Duodenal mucosa (tissue), 2 donors: ENCODE measurements at regions not wholly inside any gene's neighbourhood (a gene's known extent, or its start where the extent isn't known, plus 50 kb on each side); places are given as distances from the start of the nearest gene placed in this dataset.

Experiments
- H3K27ac ChIP-seq: one replicate; pipeline ENCODE4 v1.7.0; 2013; ENCODE audit warnings: low read depth, low read length
- H3K27me3 ChIP-seq, 2 donors: one replicate each; pipeline ENCODE4 v1.7.0; 2013; ENCODE audit warnings: low read length in 2 of 2, control low read depth in 1 of 2; ENCODE audit not compliant: insufficient read depth in 2 of 2, control insufficient read depth in 1 of 2
- H3K36me3 ChIP-seq, 2 donors: one replicate each; pipeline ENCODE4 v1.7.0; 2013; ENCODE audit warnings: low read length in 2 of 2, control low read depth in 1 of 2; ENCODE audit not compliant: insufficient read depth in 2 of 2, control insufficient read depth in 1 of 2
- H3K4me1 ChIP-seq, 2 donors: one replicate each; pipeline ENCODE4 v1.7.0; 2013; ENCODE audit warnings: low read length in 2 of 2, control low read depth in 1 of 2; ENCODE audit not compliant: insufficient read depth in 2 of 2, control insufficient read depth in 1 of 2
- H3K4me3 ChIP-seq, 2 donors: one replicate each; pipeline ENCODE4 v1.7.0; 2013; ENCODE audit warnings: low read length in 2 of 2, low read depth in 1 of 2
- H3K9ac ChIP-seq, 2 donors: one replicate each; pipeline ENCODE4 v1.7.0; 2013; ENCODE audit warnings: low read length in 2 of 2, low read depth in 1 of 2
- H3K9me3 ChIP-seq, 2 donors: one replicate each; pipeline ENCODE4 v1.7.0; 2013; ENCODE audit warnings: low read length in 2 of 2, control low read depth in 1 of 2; ENCODE audit not compliant: control insufficient read depth in 1 of 2

GRCh38 chr1:102628109-102628613 is 480.2 kb downstream of the COL11A1 start:
- Histone ChIP-seq H3K4me1 (no peaks in the 10 kb centered on the region), H3K36me3 (no peaks in the 10 kb centered on the region), H3K4me3 (peak overlapping the region in 1 of 2 donors; percentile 29), H3K9ac (no peak overlapping the region), H3K27me3 (no peaks in the 10 kb centered on the region), H3K27ac (no peak overlapping the region), H3K9me3 (peaks cover 0 to 3% of the 10 kb centered on the region in 2 donors)

- no peak overlapping the region for H3K27ac ChIP-seq
- H3K4me1 ChIP-seq, result no peaks in the 10 kb centered on the region
- peaks cover 0 to 3% of the 10 kb centered on the region in 2 donors for H3K9me3 ChIP-seq
- H3K27me3 ChIP-seq, result no peaks in the 10 kb centered on the region
- H3K36me3 ChIP-seq, result no peaks in the 10 kb centered on the region
- H3K4me3 ChIP-seq, result no peak overlapping the region
- no peak overlapping the region for H3K9ac ChIP-seq
Observed at GRCh38 chr1:102627145-102627544, 481.2 kb downstream of the COL11A1 start.

GRCh38 chr1:102615896-102616295 is 492.4 kb downstream of the COL11A1 start:
- no peak overlapping the region for H3K9ac ChIP-seq
- H3K27me3 ChIP-seq, result no peaks in the 10 kb centered on the region
- no peaks in the 10 kb centered on the region for H3K36me3 ChIP-seq
- no peak overlapping the region for H3K27ac ChIP-seq
- peaks cover 0 to 6% of the 10 kb centered on the region in 2 donors for H3K9me3 ChIP-seq
- H3K4me1 ChIP-seq, result no peaks in the 10 kb centered on the region
- H3K4me3 ChIP-seq, result no peak overlapping the region

- Histone ChIP-seq H3K9me3 (peaks cover 2 to 4% of the 10 kb centered on the region in 2 donors), H3K36me3 (no peaks in the 10 kb centered on the region), H3K27ac (no peak overlapping the region)
Observed at GRCh38 chr1:102595106-102595505, 513.2 kb downstream of the COL11A1 start.

GRCh38 chr1:102593276-102593675 is 515.0 kb downstream of the COL11A1 start:
- Histone ChIP-seq H3K9me3 (peaks cover 2 to 4% of the 10 kb centered on the region in 2 donors), H3K36me3 (no peaks in the 10 kb centered on the region), H3K9ac (no peak overlapping the region), H3K27me3 (no peaks in the 10 kb centered on the region), H3K4me3 (no peak overlapping the region), H3K27ac (no peak overlapping the region), H3K4me1 (no peaks in the 10 kb centered on the region)

More at GRCh38 chr1:102595106-102595505, 513.2 kb downstream of the COL11A1 start:
- no peaks in the 10 kb centered on the region for H3K27me3 ChIP-seq
- H3K4me1 ChIP-seq, result no peaks in the 10 kb centered on the region
- no peak overlapping the region for H3K9ac ChIP-seq
- H3K4me3 ChIP-seq, result no peak overlapping the region

GRCh38 chr1:102588536-102588935 is 519.8 kb downstream of the COL11A1 start:
- H3K27me3 ChIP-seq, result no peaks in the 10 kb centered on the region
- H3K9ac ChIP-seq, result no peak overlapping the region
- no peaks in the 10 kb centered on the region for H3K4me1 ChIP-seq

DNA sequence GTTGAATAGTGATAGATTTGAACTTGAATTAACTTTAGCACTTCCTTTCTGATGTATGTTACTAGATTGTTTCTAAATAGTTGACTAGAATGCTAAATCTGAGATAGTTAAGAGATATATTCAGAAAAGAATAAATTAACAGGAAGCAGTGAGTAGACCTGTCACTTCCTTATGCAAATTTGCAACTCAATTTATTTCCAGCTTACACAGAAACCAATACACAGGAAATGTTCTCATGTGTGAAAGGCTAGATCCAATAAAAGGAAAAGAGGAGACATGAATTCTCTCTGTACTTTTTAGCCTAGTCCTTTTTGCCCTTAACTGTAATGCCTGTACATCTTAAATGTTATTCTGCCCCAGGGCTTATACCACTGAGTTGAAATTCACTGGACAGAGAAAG is 522.3 kb downstream of the COL11A1 start:
- no peak overlapping the region for H3K9ac ChIP-seq
- H3K4me3 ChIP-seq, result no peak overlapping the region
- H3K9me3 ChIP-seq, result no peaks in the 10 kb centered on the region
- no peak overlapping the region for H3K27ac ChIP-seq
- no peaks in the 10 kb centered on the region for H3K36me3 ChIP-seq
- no peaks in the 10 kb centered on the region for H3K27me3 ChIP-seq
- H3K4me1 ChIP-seq, result no peaks in the 10 kb centered on the region

More at GRCh38 chr1:102588536-102588935, 519.8 kb downstream of the COL11A1 start:
- no peak overlapping the region for H3K27ac ChIP-seq
- H3K9me3 ChIP-seq, result peaks cover 0 to 2% of the 10 kb centered on the region in 2 donors
- no peak overlapping the region for H3K4me3 ChIP-seq
- H3K36me3 ChIP-seq, result no peaks in the 10 kb centered on the region

- no peaks in the 10 kb centered on the region for H3K9me3 ChIP-seq
- H3K27ac ChIP-seq, result no peak overlapping the region
- H3K9ac ChIP-seq, result no peak overlapping the region
- no peak overlapping the region for H3K4me3 ChIP-seq
- H3K36me3 ChIP-seq, result no peaks in the 10 kb centered on the region
- no peaks in the 10 kb centered on the region for H3K27me3 ChIP-seq
- H3K4me1 ChIP-seq, result no peaks in the 10 kb centered on the region
Observed at GRCh38 chr1:102580806-102581205, 527.5 kb downstream of the COL11A1 start.

DNA sequence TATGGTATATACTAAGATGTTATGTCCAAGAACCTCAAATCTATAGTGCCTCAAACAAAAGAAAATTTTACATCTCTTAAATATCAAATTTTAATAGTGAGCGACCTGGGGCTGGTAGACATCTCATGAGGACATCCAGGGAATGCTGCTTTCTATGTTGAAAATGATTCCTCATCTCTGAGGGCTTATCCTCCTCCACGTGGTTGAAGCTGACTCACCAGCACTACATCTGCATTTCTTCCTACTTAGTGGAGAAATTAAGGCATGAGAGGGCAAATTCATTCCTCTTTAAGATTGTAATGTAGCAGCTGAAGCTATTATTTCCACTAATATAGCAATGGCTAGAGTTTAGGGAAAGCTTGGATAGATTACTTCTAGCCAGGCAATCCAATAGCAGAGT is 529.5 kb downstream of the COL11A1 start:
- Histone ChIP-seq H3K9me3 (no peaks in the 10 kb centered on the region), H3K4me3 (no peak overlapping the region), H3K27ac (no peak overlapping the region), H3K9ac (no peak overlapping the region), H3K36me3 (no peaks in the 10 kb centered on the region), H3K27me3 (no peaks in the 10 kb centered on the region), H3K4me1 (no peaks in the 10 kb centered on the region)

DNA sequence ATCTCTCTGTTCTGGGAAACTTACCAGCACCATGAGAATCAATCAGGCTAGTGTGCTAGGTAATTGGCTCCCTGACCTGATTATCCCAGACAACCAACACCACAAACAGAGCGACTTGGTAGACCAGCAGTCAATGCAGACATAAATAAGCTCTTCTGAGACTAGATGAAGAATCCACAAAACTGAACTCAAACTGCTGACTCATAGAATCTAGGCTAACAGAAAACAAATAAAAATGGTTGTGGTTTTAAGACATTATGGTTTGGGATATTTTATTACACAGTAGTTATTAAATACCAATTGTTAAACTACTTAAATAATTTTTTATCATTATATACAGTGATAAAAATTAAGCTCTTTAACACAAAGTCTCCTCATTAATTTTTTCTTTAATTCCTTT is 535.7 kb downstream of the COL11A1 start:
- no peak overlapping the region for H3K27ac ChIP-seq
- H3K4me1 ChIP-seq, result no peaks in the 10 kb centered on the region
- no peaks in the 10 kb centered on the region for H3K9me3 ChIP-seq
- H3K9ac ChIP-seq, result no peak overlapping the region
- H3K36me3 ChIP-seq, result no peaks in the 10 kb centered on the region
- H3K4me3 ChIP-seq, result no peak overlapping the region
- H3K27me3 ChIP-seq, result no peaks in the 10 kb centered on the region

DNA sequence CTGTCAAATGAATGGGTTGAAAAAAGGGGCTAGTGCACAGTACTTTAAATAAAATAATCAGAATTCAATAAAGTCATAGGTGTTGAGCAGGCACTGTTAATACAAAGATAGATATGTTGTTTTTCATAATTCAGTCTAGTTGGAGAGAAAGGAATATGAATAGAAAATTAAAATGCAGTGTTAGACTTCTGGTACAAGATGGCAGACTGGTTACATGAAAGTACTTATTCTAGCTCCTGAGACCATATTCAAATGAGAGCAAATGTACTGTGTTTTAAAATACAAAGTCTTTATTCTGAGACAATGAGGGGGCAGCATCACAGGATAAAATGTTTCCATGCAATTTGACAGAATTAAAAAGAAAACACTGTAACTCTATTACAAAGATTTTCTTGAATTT is 542.1 kb downstream of the COL11A1 start:
- Histone ChIP-seq H3K4me1 (no peaks in the 10 kb centered on the region), H3K4me3 (no peak overlapping the region), H3K27me3 (no peaks in the 10 kb centered on the region), H3K9ac (no peak overlapping the region), H3K27ac (no peak overlapping the region), H3K36me3 (no peaks in the 10 kb centered on the region), H3K9me3 (no peaks in the 10 kb centered on the region)
